Activated T-cell treated with anti-CD3 and anti-CD28 coated beads, Interleukin-2, amount 50 U/mL, for 4 hours (primary cell): ENCODE measurements at regions not wholly inside any gene's neighbourhood (a gene's known extent, or its start where the extent isn't known, plus 50 kb on each side); places are given as distances from the start of the nearest gene placed in this dataset.
A peak's percentile ranks its signal among the peaks of the same experiment; 100 is the strongest.

Source experiments
- ATAC-seq, 2 donors: fragments of 200-7000 bp; cut with Tn5 transposase; one replicate each; pipeline ENCODE4 v1.10.0; 2021
- DNase-seq: peaks from one replicate; pipeline ENCODE4 v3.0.0-alpha.2; 2020
- H3K27me3 Mint-ChIP-seq: one replicate; pipeline ENCODE4 v1.8.0; 2021; ENCODE audit warnings: low read depth, mixed read lengths
- H3K36me3 Mint-ChIP-seq: one replicate; pipeline ENCODE4 v1.8.0; 2022; ENCODE audit warnings: mixed read lengths; ENCODE audit not compliant: insufficient read depth
- H3K4me1 Mint-ChIP-seq: one replicate; pipeline ENCODE4 v1.8.0; 2021; ENCODE audit warnings: low read depth, mixed read lengths
- H3K4me3 Mint-ChIP-seq: one replicate; pipeline ENCODE4 v1.8.0; 2021; ENCODE audit warnings: mild to moderate bottlenecking, moderate library complexity, mixed read lengths
- H3K9me3 Mint-ChIP-seq: one replicate; pipeline ENCODE4 v1.8.0; 2021; ENCODE audit warnings: mixed read lengths

- H3K27me3 Mint-ChIP-seq = peaks cover 3% of the 10 kb centered on the region
- no peak overlapping the region for H3K4me3 Mint-ChIP-seq
- no peak for ATAC-seq
Observed at GRCh38 chr18:3328532-3328931, 66.6 kb downstream of the MYL12B start.

GRCh38 chr18:3329471-3329870 lies 67.5 kb downstream of the MYL12B start:
- H3K4me3 Mint-ChIP-seq = no peak overlapping the region

More at GRCh38 chr18:3328532-3328931, 66.6 kb downstream of the MYL12B start:
- DNase-seq = no peak
- Mint-ChIP-seq H3K36me3 (no peaks in the 10 kb centered on the region), H3K9me3 (no peaks in the 10 kb centered on the region), H3K4me1 (peaks cover 4% of the 10 kb centered on the region)

GRCh38 chr18:3329872-3330271 lies 67.9 kb downstream of the MYL12B start:
- H3K4me3 Mint-ChIP-seq = no peak overlapping the region
- H3K36me3 Mint-ChIP-seq = no peaks in the 10 kb centered on the region
- ATAC-seq = no peak

More at GRCh38 chr18:3329471-3329870, 67.5 kb downstream of the MYL12B start:
- no peak for ATAC-seq
- H3K27me3 Mint-ChIP-seq = peaks cover 3% of the 10 kb centered on the region
- no peaks in the 10 kb centered on the region for H3K4me1 Mint-ChIP-seq
- no peaks in the 10 kb centered on the region for H3K36me3 Mint-ChIP-seq
- H3K9me3 Mint-ChIP-seq = no peaks in the 10 kb centered on the region
- no peak for DNase-seq

GRCh38 chr18:3330622-3331021 lies 68.7 kb downstream of the MYL12B start:
- ATAC-seq (no peak), DNase-seq (no peak)
- H3K36me3 Mint-ChIP-seq = no peaks in the 10 kb centered on the region
- H3K4me3 Mint-ChIP-seq = no peak overlapping the region
- H3K27me3 Mint-ChIP-seq = peaks cover 3% of the 10 kb centered on the region
- no peaks in the 10 kb centered on the region for H3K9me3 Mint-ChIP-seq
- no peaks in the 10 kb centered on the region for H3K4me1 Mint-ChIP-seq

More at GRCh38 chr18:3329872-3330271, 67.9 kb downstream of the MYL12B start:
- DNase-seq = no peak
- H3K9me3 Mint-ChIP-seq = no peaks in the 10 kb centered on the region
- peaks cover 3% of the 10 kb centered on the region for H3K27me3 Mint-ChIP-seq
- no peaks in the 10 kb centered on the region for H3K4me1 Mint-ChIP-seq

GRCh38 chr18:3332376-3332775 lies 70.4 kb downstream of the MYL12B start:
- peaks cover 3% of the 10 kb centered on the region for H3K27me3 Mint-ChIP-seq
- no peak for DNase-seq
- no peaks in the 10 kb centered on the region for H3K36me3 Mint-ChIP-seq
- no peaks in the 10 kb centered on the region for H3K9me3 Mint-ChIP-seq
- no peak for ATAC-seq
- no peak overlapping the region for H3K4me3 Mint-ChIP-seq
- H3K4me1 Mint-ChIP-seq = no peaks in the 10 kb centered on the region

- no peaks in the 10 kb centered on the region for H3K36me3 Mint-ChIP-seq
- no peaks in the 10 kb centered on the region for H3K9me3 Mint-ChIP-seq
- H3K27me3 Mint-ChIP-seq = peaks cover 3% of the 10 kb centered on the region
- H3K4me1 Mint-ChIP-seq = no peaks in the 10 kb centered on the region
- ATAC-seq (no peak), DNase-seq (no peak)
- no peak overlapping the region for H3K4me3 Mint-ChIP-seq
Observed at GRCh38 chr18:3333056-3333720, 71.3 kb downstream of the MYL12B start.

GRCh38 chr18:3333721-3334386 lies 71.9 kb downstream of the MYL12B start:
- Mint-ChIP-seq H3K4me3 (no peak overlapping the region), H3K4me1 (no peaks in the 10 kb centered on the region), H3K27me3 (peaks cover 3% of the 10 kb centered on the region), H3K36me3 (no peaks in the 10 kb centered on the region), H3K9me3 (no peaks in the 10 kb centered on the region)
- no peak for ATAC-seq
- no peak for DNase-seq

GRCh38 chr18:3340015-3340681 lies 78.2 kb downstream of the MYL12B start:
- Mint-ChIP-seq H3K9me3 (no peaks in the 10 kb centered on the region), H3K4me1 (peaks cover 8% of the 10 kb centered on the region), H3K27me3 (no peaks in the 10 kb centered on the region), H3K36me3 (no peaks in the 10 kb centered on the region), H3K4me3 (no peak overlapping the region)
- DNase-seq = no peak
- peak; percentile 85 to 97 for ATAC-seq

GRCh38 chr18:3340682-3341097 lies 78.8 kb downstream of the MYL12B start:
- no peak for ATAC-seq
- H3K4me3 Mint-ChIP-seq = no peak overlapping the region
- peaks cover 8% of the 10 kb centered on the region for H3K4me1 Mint-ChIP-seq
- no peaks in the 10 kb centered on the region for H3K27me3 Mint-ChIP-seq
- no peaks in the 10 kb centered on the region for H3K9me3 Mint-ChIP-seq
- DNase-seq = no peak
- no peaks in the 10 kb centered on the region for H3K36me3 Mint-ChIP-seq

GRCh38 chr18:3342628-3343027 lies 80.7 kb downstream of the MYL12B start:
- peaks cover 2% of the 10 kb centered on the region for H3K27me3 Mint-ChIP-seq
- H3K36me3 Mint-ChIP-seq = no peaks in the 10 kb centered on the region
- DNase-seq = no peak
- no peak overlapping the region for H3K4me3 Mint-ChIP-seq
- H3K9me3 Mint-ChIP-seq = no peaks in the 10 kb centered on the region
- no peak for ATAC-seq
- H3K4me1 Mint-ChIP-seq = peaks cover 8% of the 10 kb centered on the region

- Mint-ChIP-seq H3K4me3 (no peak overlapping the region), H3K36me3 (no peaks in the 10 kb centered on the region), H3K9me3 (no peaks in the 10 kb centered on the region), H3K27me3 (peaks cover 3% of the 10 kb centered on the region), H3K4me1 (no peaks in the 10 kb centered on the region)
- DNase-seq = no peak
- ATAC-seq = no peak
Observed at GRCh38 chr18:3345452-3345851, 83.5 kb downstream of the MYL12B start.

- ATAC-seq (no peak), DNase-seq (no peak)
- Mint-ChIP-seq H3K4me1 (no peaks in the 10 kb centered on the region), H3K36me3 (no peaks in the 10 kb centered on the region), H3K27me3 (peaks cover 3% of the 10 kb centered on the region), H3K9me3 (no peaks in the 10 kb centered on the region), H3K4me3 (no peak overlapping the region)
Observed at GRCh38 chr18:3345885-3346284, 84.0 kb downstream of the MYL12B start.

- Mint-ChIP-seq H3K9me3 (no peaks in the 10 kb centered on the region), H3K4me3 (no peak overlapping the region), H3K36me3 (no peaks in the 10 kb centered on the region), H3K4me1 (no peaks in the 10 kb centered on the region), H3K27me3 (peaks cover 3% of the 10 kb centered on the region)
- no peak for DNase-seq
- ATAC-seq = no peak
Observed at GRCh38 chr18:3346487-3346886, 84.6 kb downstream of the MYL12B start.

- DNase-seq (no peak), ATAC-seq (no peak)
- no peak overlapping the region for H3K4me3 Mint-ChIP-seq
- H3K36me3 Mint-ChIP-seq = no peaks in the 10 kb centered on the region
- H3K4me1 Mint-ChIP-seq = no peaks in the 10 kb centered on the region
- peaks cover 3% of the 10 kb centered on the region for H3K27me3 Mint-ChIP-seq
- no peaks in the 10 kb centered on the region for H3K9me3 Mint-ChIP-seq
Observed at GRCh38 chr18:3347286-3347803, 85.4 kb downstream of the MYL12B start.
